ENCODE measurements at regions not wholly inside any gene's neighbourhood (a gene's known extent, or its start where the extent isn't known, plus 50 kb on each side); places are given as distances from the start of the nearest gene placed in this dataset.

GRCh38 chr2:111235192-111236015 lies 114.7 kb downstream of the BCL2L11 start:
- no peaks in the 10 kb centered on the region for H3K27me3 ChIP-seq (ENCODE audit: control insufficient read depth, low read length)
- H3K9me2 ChIP-seq (replicated peaks; ENCODE audit: control insufficient read depth, low read length), result no peaks in the 10 kb centered on the region
- H3K79me2 ChIP-seq (ENCODE audit: control insufficient read depth, low read length), result no peaks in the 10 kb centered on the region
- no peaks in the 10 kb centered on the region for H3K36me3 ChIP-seq (ENCODE audit: control insufficient read depth, low read length)
- peaks cover 3% of the 10 kb centered on the region; the same call in 1 of the 2 replicates for H3K4me1 ChIP-seq (ENCODE audit: control insufficient read depth, low read length)
- no peak overlapping the region for H3K4me2 ChIP-seq (ENCODE audit: low read length)
- no peaks in the 10 kb centered on the region for H4K20me1 ChIP-seq (ENCODE audit: control insufficient read depth, insufficient read depth, low read depth, low read length)
- TF ChIP-seq EZH2phosphoT487 (IDR thresholded peaks at IDR 0.05; ENCODE audit: borderline replicate concordance, low read length), result no peak
- TF ChIP-seq, protein P1, sequence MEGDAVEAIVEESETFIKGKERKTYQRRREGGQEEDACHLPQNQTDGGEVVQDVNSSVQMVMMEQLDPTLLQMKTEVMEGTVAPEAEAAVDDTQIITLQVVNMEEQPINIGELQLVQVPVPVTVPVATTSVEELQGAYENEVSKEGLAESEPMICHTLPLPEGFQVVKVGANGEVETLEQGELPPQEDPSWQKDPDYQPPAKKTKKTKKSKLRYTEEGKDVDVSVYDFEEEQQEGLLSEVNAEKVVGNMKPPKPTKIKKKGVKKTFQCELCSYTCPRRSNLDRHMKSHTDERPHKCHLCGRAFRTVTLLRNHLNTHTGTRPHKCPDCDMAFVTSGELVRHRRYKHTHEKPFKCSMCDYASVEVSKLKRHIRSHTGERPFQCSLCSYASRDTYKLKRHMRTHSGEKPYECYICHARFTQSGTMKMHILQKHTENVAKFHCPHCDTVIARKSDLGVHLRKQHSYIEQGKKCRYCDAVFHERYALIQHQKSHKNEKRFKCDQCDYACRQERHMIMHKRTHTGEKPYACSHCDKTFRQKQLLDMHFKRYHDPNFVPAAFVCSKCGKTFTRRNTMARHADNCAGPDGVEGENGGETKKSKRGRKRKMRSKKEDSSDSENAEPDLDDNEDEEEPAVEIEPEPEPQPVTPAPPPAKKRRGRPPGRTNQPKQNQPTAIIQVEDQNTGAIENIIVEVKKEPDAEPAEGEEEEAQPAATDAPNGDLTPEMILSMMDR (IDR thresholded peaks at IDR 0.05; ENCODE audit: low read depth, low read length, poor library complexity, severe bottlenecking), result no peak
- H3K4me3 ChIP-seq (ENCODE audit: low read length), result no peak overlapping the region
- no peak overlapping the region for H3K27ac ChIP-seq (ENCODE audit: low read depth, low read length)
- H3F3A ChIP-seq (ENCODE audit: control insufficient read depth, insufficient read depth), result no peaks in the 10 kb centered on the region
- H3K9me3 ChIP-seq (ENCODE audit: control insufficient read depth, insufficient read depth, low read length), result no peaks in the 10 kb centered on the region

- Histone ChIP-seq H3K79me2 (ENCODE audit: control insufficient read depth, low read length) (no peaks in the 10 kb centered on the region), H4K20me1 (ENCODE audit: control insufficient read depth, insufficient read depth, low read depth, low read length) (no peaks in the 10 kb centered on the region), H3K27ac (ENCODE audit: low read depth, low read length) (no peak overlapping the region), H3K27me3 (ENCODE audit: control insufficient read depth, low read length) (no peaks in the 10 kb centered on the region), H3K4me3 (ENCODE audit: low read length) (no peak overlapping the region), H3K4me1 (ENCODE audit: control insufficient read depth, low read length) (peaks cover 3% of the 10 kb centered on the region; the same call in 1 of the 2 replicates), H3K36me3 (ENCODE audit: control insufficient read depth, low read length) (no peaks in the 10 kb centered on the region), H3K9me2 (replicated peaks; ENCODE audit: control insufficient read depth, low read length) (no peaks in the 10 kb centered on the region), H3K4me2 (ENCODE audit: low read length) (no peak overlapping the region), H3F3A (ENCODE audit: control insufficient read depth, insufficient read depth) (no peaks in the 10 kb centered on the region), H3K9me3 (ENCODE audit: control insufficient read depth, insufficient read depth, low read length) (no peaks in the 10 kb centered on the region)
- TF ChIP-seq EZH2phosphoT487 (IDR thresholded peaks at IDR 0.05; ENCODE audit: borderline replicate concordance, low read length), result no peak
- TF ChIP-seq, protein P1 (IDR thresholded peaks at IDR 0.05; ENCODE audit: low read depth, low read length, poor library complexity, severe bottlenecking), result no peak
Observed at GRCh38 chr2:111236025-111236424, 115.3 kb downstream of the BCL2L11 start.

DNA sequence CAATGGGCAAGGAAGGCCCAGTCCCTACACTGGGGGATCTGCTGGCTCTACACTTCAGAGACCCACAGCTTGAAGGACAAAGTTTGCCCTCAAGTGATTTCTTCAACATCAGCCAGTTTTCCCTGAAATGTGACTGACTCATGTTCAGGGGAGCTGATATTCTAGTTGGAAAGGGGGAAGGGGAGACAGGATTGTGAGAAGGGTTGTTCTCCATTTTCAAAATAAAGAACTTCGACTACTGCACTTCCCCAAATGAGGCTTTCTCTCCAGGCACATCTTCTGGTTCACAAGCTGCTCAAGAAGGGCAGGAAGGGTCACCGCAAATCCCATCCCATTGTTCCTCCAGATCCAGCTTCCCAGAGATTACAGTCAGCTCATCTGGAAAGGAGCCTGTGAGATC lies 117.6 kb downstream of the BCL2L11 start:
- Histone ChIP-seq H3K79me2 (ENCODE audit: control insufficient read depth, low read length) (no peaks in the 10 kb centered on the region), H3K4me3 (ENCODE audit: low read length) (no peak overlapping the region), H3K9me2 (replicated peaks; ENCODE audit: control insufficient read depth, low read length) (no peaks in the 10 kb centered on the region), H3K4me1 (ENCODE audit: control insufficient read depth, low read length) (no peaks in the 10 kb centered on the region), H3F3A (ENCODE audit: control insufficient read depth, insufficient read depth) (no peaks in the 10 kb centered on the region), H3K36me3 (ENCODE audit: control insufficient read depth, low read length) (no peaks in the 10 kb centered on the region), H3K9me3 (ENCODE audit: control insufficient read depth, insufficient read depth, low read length) (no peaks in the 10 kb centered on the region), H3K27ac (ENCODE audit: low read depth, low read length) (no peak overlapping the region), H3K27me3 (ENCODE audit: control insufficient read depth, low read length) (no peaks in the 10 kb centered on the region), H3K4me2 (ENCODE audit: low read length) (no peak overlapping the region), H4K20me1 (ENCODE audit: control insufficient read depth, insufficient read depth, low read depth, low read length) (no peaks in the 10 kb centered on the region)
- TF ChIP-seq, protein P1 (IDR thresholded peaks at IDR 0.05; ENCODE audit: low read depth, low read length, poor library complexity, severe bottlenecking), result no peak
- TF ChIP-seq EZH2phosphoT487 (IDR thresholded peaks at IDR 0.05; ENCODE audit: borderline replicate concordance, low read length), result no peak

Data from DOHH2 (cell line).